Heart left ventricle (tissue), 13 donors: ENCODE measurements at regions not wholly inside any gene's neighbourhood (a gene's known extent, or its start where the extent isn't known, plus 50 kb on each side); places are given as distances from the start of the nearest gene placed in this dataset.

ENCODE experiments used
- POLR2A ChIP-seq, 2 donors: fragments of 450-650 bp; IDR thresholded peaks; one replicate each; pipeline ENCODE4 v1.6.1; 2017; ENCODE audit warnings: antibody characterized with exemption in 2 of 2, mild to moderate bottlenecking in 2 of 2, moderate library complexity in 2 of 2
- TF ChIP-seq, protein P1 (sequence below), 12 donors: fragments of 200-600 bp; sonication (generic) in 4 of 12; IDR thresholded peaks; one replicate each; pipeline versions ENCODE4 v1.5.0 to v1.8.0; 2018 to 2022; ENCODE audit warnings: antibody characterized with exemption in 12 of 12, mild to moderate bottlenecking in 5 of 12
- donor health status: ischemic (EF 13 %, LVEDD 7.1; RV severe dilation, severe dysfunction).
- donor health status: DM: no; HTN: yes; CAD: no.
- donor health status: DM: no; HTN: no; CAD: no.
- donor health status: ischemic (EF 25% LVEDD 6.9; RV normal size, moderate dysfunction).
- donor health status: ischemic (EF 25% LVEDD 5.7; RV mildly dilated, moderate dysfunction).
- donor health status: ischemic (EF 35%, LVEDD 5.7; RV mildly dilated, moderate dysfunction).
- donor health status: nonischemic (EF 11% LVEDD 7.7; RV severe dilation, severe dysfunction).
- donor health status: DM: yes; HTN: yes; CAD: no.
- donor health status: PGD.
- donor health status: ischemic (EF 29% LVEDD 5.4; RV normal size, mild dysfunction).
- donor health status: nonischemic (EF 23%, LVEDD 6.1; RV moderate dilation, normal function).

DNA sequence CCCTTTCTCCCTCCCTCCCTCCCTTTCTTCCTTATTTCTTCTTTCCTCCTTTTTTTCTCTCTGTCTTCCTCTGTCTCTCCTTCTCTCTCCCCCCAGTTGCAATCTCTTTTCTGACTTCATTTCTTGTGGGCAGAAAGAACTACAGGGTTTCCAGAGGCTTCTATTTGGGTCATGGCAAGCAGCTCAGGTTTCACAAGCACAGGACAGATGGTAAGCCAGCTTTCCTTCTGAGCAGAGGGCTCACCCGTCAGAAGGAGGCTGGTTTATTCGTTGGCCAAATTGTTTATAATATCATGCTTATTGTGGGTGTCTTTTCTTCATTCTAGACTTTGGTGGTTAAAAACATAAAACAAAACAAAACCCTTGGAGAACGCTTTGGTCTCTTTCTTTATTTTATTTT is 58.9 kb upstream of the CLMP start:
- TF ChIP-seq, protein P1, sequence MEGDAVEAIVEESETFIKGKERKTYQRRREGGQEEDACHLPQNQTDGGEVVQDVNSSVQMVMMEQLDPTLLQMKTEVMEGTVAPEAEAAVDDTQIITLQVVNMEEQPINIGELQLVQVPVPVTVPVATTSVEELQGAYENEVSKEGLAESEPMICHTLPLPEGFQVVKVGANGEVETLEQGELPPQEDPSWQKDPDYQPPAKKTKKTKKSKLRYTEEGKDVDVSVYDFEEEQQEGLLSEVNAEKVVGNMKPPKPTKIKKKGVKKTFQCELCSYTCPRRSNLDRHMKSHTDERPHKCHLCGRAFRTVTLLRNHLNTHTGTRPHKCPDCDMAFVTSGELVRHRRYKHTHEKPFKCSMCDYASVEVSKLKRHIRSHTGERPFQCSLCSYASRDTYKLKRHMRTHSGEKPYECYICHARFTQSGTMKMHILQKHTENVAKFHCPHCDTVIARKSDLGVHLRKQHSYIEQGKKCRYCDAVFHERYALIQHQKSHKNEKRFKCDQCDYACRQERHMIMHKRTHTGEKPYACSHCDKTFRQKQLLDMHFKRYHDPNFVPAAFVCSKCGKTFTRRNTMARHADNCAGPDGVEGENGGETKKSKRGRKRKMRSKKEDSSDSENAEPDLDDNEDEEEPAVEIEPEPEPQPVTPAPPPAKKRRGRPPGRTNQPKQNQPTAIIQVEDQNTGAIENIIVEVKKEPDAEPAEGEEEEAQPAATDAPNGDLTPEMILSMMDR (IDR thresholded peaks at IDR 0.05) = no peak
- TF ChIP-seq POLR2A (IDR thresholded peaks at IDR 0.05) = no peak
